Motor neuron (in vitro differentiated cells): ENCODE measurements at regions not wholly inside any gene's neighbourhood (a gene's known extent, or its start where the extent isn't known, plus 50 kb on each side); places are given as distances from the start of the nearest gene placed in this dataset.
A peak's percentile ranks its signal among the peaks of the same experiment; 100 is the strongest.
"Not testable (repeated sequence)": the region's sequence is repeated elsewhere in the genome, so short reads cannot be mapped to it uniquely, and the experiment has no call there.

Experiments used
- ATAC-seq, 8 experiments: fragments of 200-7000 bp; cut with Tn5 transposase; replicated peaks in 6 of 8; 2 replicates each; pipeline ENCODE4 v1.8.0; 2021; ENCODE audit warnings: mild to moderate bottlenecking in 8 of 8, moderate library complexity in 8 of 8
- H3K27ac ChIP-seq, 2 donors: fragments of 250-450 bp; sonication (Bioruptor Pico); 2 replicates each; pipeline ENCODE4 v1.9.0; 2021; ENCODE audit warnings: antibody characterized with exemption in 2 of 2, mild to moderate bottlenecking in 2 of 2, moderate library complexity in 1 of 2
- H3K4me1 ChIP-seq, 2 donors: fragments of 250-450 bp; sonication (Bioruptor Pico); replicated peaks in 1 of 2; 2 replicates each; pipeline ENCODE4 v1.6.1; 2021; ENCODE audit warnings: antibody characterized with exemption in 2 of 2, mild to moderate bottlenecking in 2 of 2, moderate library complexity in 1 of 2
- H3K4me3 ChIP-seq, 5 donors: fragments of 250-450 bp; sonication (Bioruptor Pico); 2 replicates each; pipeline ENCODE4 v1.9.0; 2021; ENCODE audit warnings: antibody characterized with exemption in 5 of 5, mild to moderate bottlenecking in 5 of 5, moderate library complexity in 4 of 5
- WGBS, 10 experiments: fragments of 450-650 bp; shearing (Covaris generic); methylation state at CpG; one replicate each; pipeline ENCODE4 v1.0.0; 2022; 5-methylcytosine and 5-hydroxymethylcytosine counted together
- in situ Hi-C, 9 experiments: fragments of 400-800 bp; cut with MboI; loops; one replicate each; pipeline ENCODE4 v1.15.0; 2021; ENCODE audit warnings: low sequenced_read_pairs in 9 of 9, low pct_unique_long_range_greater_than_20kb in 2 of 9; ENCODE audit not compliant: unreplicated experiment in 9 of 9

- WGBS, 10 experiments: 50 to 87% (median 74%) methylated on average over 1 to 5 of the region's 6 CpGs; no CpG with 5 or more reads in 3 of the 10 experiments
- in situ Hi-C loops: loop anchor here in 4 of 9 experiments (25.0 kb wide), 3 partner anchors 222 to 678 kb away; partner anchors contain the start of gene FUT8 (in 2 of the 4)
- ATAC-seq: no peak
Measured at GRCh38 chr14:65840118-65840751, 427.7 kb downstream of the FUT8 start.

GRCh38 chr14:65840786-65841185 lies 428.3 kb downstream of the FUT8 start:
- Histone ChIP-seq H3K4me3 (no peak overlapping the region), H3K4me1 (peaks cover 0 to under 1% of the 10 kb centered on the region in 2 donors), H3K27ac (no peak overlapping the region)
- ATAC-seq: peak in 2 of 8 experiments; percentile 45 to 59
- in situ Hi-C loops: loop anchor here in 4 of 9 experiments (25.0 kb wide), 3 partner anchors 222 to 678 kb away; partner anchors contain the start of gene FUT8 (in 2 of the 4)
- 0 to 100% (median 80%) methylated on average over 1 of the region's 1 CpG; no CpG with 5 or more reads in 5 of the 10 experiments for WGBS, 10 experiments

More at GRCh38 chr14:65840118-65840751, 427.7 kb downstream of the FUT8 start:
- Histone ChIP-seq H3K27ac (no peak overlapping the region), H3K4me1 (no peaks in the 10 kb centered on the region), H3K4me3 (no peak overlapping the region)

GRCh38 chr14:65846196-65846868 lies 433.8 kb downstream of the FUT8 start:
- ATAC-seq: peak in 5 of 8 experiments; percentile 84 to 97 (median 93)
- in situ Hi-C loops: loop anchor here in 4 of 9 experiments (25.0 kb wide), 3 partner anchors 216 to 684 kb away; partner anchors contain the start of gene FUT8 (in 2 of the 4)
- 0 to 94% (median 40%) methylated on average over 1 to 2 of the region's 2 CpGs; no CpG with 5 or more reads in 2 of the 10 experiments for WGBS, 10 experiments
- Histone ChIP-seq H3K4me1 (peaks cover 5 to 16% of the 10 kb centered on the region in 2 donors), H3K27ac (no peak overlapping the region), H3K4me3 (no peak overlapping the region)

DNA sequence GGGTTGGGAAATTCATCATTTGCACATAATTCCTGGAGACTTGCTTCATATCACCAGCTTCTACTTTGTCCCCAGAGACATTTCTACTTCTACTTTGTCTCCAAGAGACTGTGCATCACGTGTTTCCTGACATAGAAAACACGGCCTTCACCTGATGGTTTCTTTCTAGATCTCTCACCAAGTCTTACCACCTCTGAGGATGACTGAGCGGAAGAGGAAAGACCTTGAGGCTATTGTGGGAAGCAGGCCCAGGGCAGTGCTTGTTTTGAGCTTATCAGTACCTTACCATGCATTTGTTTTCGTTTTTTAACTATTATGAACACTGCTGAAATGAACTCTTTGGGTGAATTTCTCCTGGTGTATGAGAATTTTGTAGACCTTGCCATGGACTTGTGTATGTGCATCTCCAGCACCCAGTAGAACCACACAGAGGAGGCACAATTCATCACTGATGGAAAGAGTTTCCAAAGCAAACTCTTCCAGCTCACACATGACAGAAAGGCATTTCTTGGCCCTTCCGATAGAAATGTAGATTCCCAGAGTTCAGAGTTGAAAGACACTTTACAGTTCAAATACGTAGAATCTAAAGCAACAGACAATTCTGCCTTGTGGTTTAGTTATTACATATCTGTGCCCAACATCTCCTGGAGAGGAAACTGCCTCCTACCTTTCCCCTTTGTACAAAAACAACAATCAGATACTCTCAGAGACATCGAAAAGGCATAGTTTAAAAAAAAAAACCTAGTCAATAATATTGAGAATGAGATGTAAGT lies 434.7 kb downstream of the FUT8 start:
- WGBS, 10 experiments: 49 to 100% (median 85%) methylated on average over 3 to 6 of the region's 7 CpGs; no CpG with 5 or more reads in 1 of the 10 experiments
- Histone ChIP-seq H3K4me3 (no peak overlapping the region), H3K27ac (no peak overlapping the region), H3K4me1 (peaks cover 5 to 16% of the 10 kb centered on the region in 2 donors)
- in situ Hi-C loops: loop anchor here in 4 of 9 experiments (25.0 kb wide), 3 partner anchors 215 to 685 kb away; partner anchors contain the start of gene FUT8 (in 2 of the 4)
- ATAC-seq: no peak

DNA sequence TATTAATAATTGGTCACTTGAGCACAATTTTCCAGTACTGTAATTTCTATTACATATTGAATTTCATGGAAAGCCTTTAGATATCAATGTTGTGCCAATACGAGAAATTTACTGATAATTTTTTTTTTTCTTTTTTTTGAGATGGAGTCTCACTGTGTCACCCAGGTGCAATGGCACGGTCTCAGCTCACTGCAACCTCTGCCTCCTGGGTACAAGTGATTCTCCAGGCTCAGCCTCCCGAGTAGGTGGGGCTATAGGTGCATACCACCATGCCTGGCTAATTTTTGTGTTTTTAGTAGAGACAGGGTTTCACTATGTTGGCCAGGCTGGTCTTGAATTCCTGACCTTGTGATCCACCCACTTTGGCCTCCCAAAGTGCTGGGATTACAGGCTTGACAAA lies 435.4 kb downstream of the FUT8 start:
- WGBS, 10 experiments: 48 to 100% (median 100%) methylated on average over 1 to 3 of the region's 3 CpGs; no CpG with 5 or more reads in 2 of the 10 experiments
- peaks cover 5 to 16% of the 10 kb centered on the region in 2 donors for H3K4me1 ChIP-seq
- in situ Hi-C loops: loop anchor here in 4 of 9 experiments (25.0 kb wide), 3 partner anchors 214 to 686 kb away; partner anchors contain the start of gene FUT8 (in 2 of the 4)
- not testable (repeated sequence) for H3K4me3 ChIP-seq, ATAC-seq, H3K27ac ChIP-seq

DNA sequence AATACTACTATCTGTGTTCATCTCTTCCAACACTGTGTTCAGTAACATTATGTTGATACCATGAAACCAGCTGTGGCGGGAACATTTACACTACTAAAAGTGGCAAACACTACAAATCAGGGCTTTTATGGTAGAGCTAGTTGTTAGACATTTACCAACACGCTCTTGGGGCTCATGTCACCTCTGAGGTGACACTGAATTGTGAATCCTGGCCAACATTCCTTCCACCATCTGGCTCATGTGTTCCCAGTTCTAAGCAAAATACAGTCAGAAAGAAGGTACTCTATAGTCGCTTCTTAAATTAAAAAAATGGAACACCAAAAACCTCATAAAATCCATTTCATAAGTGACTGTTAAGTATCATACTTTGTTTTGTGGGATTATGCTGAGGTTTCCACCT lies 436.6 kb downstream of the FUT8 start:
- Histone ChIP-seq H3K27ac (no peak overlapping the region), H3K4me3 (no peak overlapping the region), H3K4me1 (peaks cover 5 to 16% of the 10 kb centered on the region in 2 donors)
- WGBS, 10 experiments: 44 to 100% (median 95%) methylated on average over 2 to 3 of the region's 3 CpGs; no CpG with 5 or more reads in 2 of the 10 experiments
- ATAC-seq: no peak
- in situ Hi-C loops: loop anchor here in 4 of 9 experiments (25.0 kb wide), 3 partner anchors 213 to 687 kb away; partner anchors contain the start of gene FUT8 (in 2 of the 4)

- in situ Hi-C loops: loop anchor here in 4 of 9 experiments (25.0 kb wide), 3 partner anchors 213 to 687 kb away; partner anchors contain the start of gene FUT8 (in 2 of the 4)
- ATAC-seq: peak in 4 of 8 experiments; percentile 28 to 71 (median 56)
- Histone ChIP-seq H3K4me1 (peaks cover 5 to 16% of the 10 kb centered on the region in 2 donors), H3K4me3 (no peak overlapping the region), H3K27ac (no peak overlapping the region)
- WGBS, 10 experiments: 14 to 100% (median 83%) methylated on average over 1 to 2 of the region's 2 CpGs; no CpG with 5 or more reads in 3 of the 10 experiments
Measured at GRCh38 chr14:65849558-65849957, 437.0 kb downstream of the FUT8 start.

- Histone ChIP-seq H3K4me3 (no peak overlapping the region), H3K27ac (no peak overlapping the region), H3K4me1 (peaks cover 5 to 16% of the 10 kb centered on the region in 2 donors)
- in situ Hi-C loops: no loop called here
- 40 to 100% (median 80%) methylated on average over 1 to 9 of the region's 10 CpGs; no CpG with 5 or more reads in 1 of the 10 experiments for WGBS, 10 experiments
- ATAC-seq: peak in 1 of 8 experiments; percentile 49
Measured at GRCh38 chr14:65850429-65851135, 438.1 kb downstream of the FUT8 start.

DNA sequence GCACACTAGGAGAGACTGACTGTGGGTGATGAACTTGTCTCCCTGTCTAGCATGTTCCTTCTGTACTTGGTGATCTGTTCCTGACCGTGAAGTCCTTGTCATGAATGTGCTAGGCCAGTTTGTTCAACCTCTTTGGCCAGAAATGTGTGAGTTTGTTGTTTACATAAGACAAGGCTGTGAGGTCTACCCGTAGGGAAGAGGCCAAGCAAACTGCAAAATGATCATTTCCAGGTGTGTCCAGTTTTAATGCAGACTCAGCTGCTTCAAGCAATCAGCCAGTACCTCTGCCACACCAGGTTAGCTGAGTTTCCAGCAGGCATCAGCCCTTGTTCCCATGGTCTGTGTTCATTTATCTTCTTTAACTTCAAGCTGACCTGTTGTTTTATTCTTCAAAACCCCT lies 440.2 kb downstream of the FUT8 start:
- H3K4me1 ChIP-seq: no peaks in the 10 kb centered on the region
- 0 to 100% (median 0%) methylated on average over 1 to 2 of the region's 2 CpGs; no CpG with 5 or more reads in 2 of the 10 experiments for WGBS, 10 experiments
- ATAC-seq: no peak
- in situ Hi-C loops: no loop called here
- no peak overlapping the region for H3K4me3 ChIP-seq
- no peak overlapping the region for H3K27ac ChIP-seq

DNA sequence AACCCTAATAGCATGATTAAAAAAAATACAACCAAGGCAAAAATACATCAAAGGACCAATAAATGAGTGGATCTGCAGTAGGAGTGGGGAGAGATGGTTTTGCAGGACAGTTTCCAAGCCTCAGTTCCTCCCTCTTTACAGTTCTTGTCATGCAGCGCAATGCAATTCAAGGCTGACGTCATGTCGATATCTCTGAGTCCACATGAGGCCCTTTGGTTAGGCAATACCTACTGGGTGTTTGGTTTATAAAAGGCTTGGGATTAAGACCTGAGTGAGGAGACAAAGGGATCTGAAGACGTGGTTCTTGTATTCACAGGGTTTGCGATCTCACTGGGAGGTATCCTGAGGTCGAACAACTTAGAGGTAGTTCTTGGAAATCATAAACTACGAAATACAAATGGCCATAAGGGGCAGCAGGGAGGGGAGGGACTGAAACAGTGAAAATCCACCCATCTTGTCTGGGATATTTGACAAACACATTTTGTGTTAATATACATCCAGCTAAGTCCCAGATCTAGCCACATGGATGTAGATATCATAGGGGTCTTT lies 441.0 kb downstream of the FUT8 start:
- 57 to 100% (median 85%) methylated on average over 1 to 7 of the region's 7 CpGs; no CpG with 5 or more reads in 1 of the 10 experiments for WGBS, 10 experiments
- Histone ChIP-seq H3K4me1 (no peaks in the 10 kb centered on the region), H3K4me3 (no peak overlapping the region), H3K27ac (no peak overlapping the region)
- ATAC-seq: no peak
- in situ Hi-C loops: no loop called here

GRCh38 chr14:65854215-65854614 lies 441.7 kb downstream of the FUT8 start:
- no peak for ATAC-seq
- Histone ChIP-seq H3K4me1 (no peaks in the 10 kb centered on the region), H3K4me3 (no peak overlapping the region), H3K27ac (no peak overlapping the region)
- 11 to 100% (median 82%) methylated on average over 2 to 6 of the region's 6 CpGs; no CpG with 5 or more reads in 1 of the 10 experiments for WGBS, 10 experiments
- in situ Hi-C loops: no loop called here
